GM12875 (cell line): ENCODE measurements at regions not wholly inside any gene's neighbourhood (a gene's known extent, or its start where the extent isn't known, plus 50 kb on each side); places are given as distances from the start of the nearest gene placed in this dataset.

Experiments used
- H3K4me3 ChIP-seq: one replicate; pipeline ENCODE4 v1.5.1; 2011; ENCODE audit warnings: low read depth, low read length, control low read depth
- TF ChIP-seq, protein P1 (sequence below): IDR thresholded peaks from 2 replicates; pipeline ENCODE4 v1.5.1; 2011; ENCODE audit warnings: low read depth, mild to moderate bottlenecking, control low read depth, inconsistent platforms, low read length, moderate library complexity, borderline replicate concordance; ENCODE audit not compliant: insufficient read depth

DNA sequence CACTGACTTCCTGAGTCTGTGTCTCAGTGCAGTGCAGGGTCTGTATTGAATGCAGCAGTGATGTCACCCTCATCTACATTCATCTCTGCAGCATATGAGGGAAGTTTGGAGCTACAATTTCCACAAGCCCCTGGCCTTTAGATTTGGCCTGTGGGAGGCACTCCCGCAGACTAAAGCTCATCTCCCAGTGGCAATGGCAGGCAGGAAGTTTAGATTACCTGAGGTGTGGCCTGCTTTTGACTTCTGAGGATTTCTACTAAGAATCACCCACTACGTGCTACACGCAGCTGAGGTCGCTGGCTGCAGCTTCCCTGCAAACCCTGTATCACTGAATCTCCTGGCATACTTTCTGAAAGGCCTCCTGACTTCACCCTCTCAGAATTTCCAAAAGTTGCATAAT, 202.2 kb upstream of the PRKD1 start:
- H3K4me3 ChIP-seq = no peak overlapping the region
- TF ChIP-seq, protein P1, sequence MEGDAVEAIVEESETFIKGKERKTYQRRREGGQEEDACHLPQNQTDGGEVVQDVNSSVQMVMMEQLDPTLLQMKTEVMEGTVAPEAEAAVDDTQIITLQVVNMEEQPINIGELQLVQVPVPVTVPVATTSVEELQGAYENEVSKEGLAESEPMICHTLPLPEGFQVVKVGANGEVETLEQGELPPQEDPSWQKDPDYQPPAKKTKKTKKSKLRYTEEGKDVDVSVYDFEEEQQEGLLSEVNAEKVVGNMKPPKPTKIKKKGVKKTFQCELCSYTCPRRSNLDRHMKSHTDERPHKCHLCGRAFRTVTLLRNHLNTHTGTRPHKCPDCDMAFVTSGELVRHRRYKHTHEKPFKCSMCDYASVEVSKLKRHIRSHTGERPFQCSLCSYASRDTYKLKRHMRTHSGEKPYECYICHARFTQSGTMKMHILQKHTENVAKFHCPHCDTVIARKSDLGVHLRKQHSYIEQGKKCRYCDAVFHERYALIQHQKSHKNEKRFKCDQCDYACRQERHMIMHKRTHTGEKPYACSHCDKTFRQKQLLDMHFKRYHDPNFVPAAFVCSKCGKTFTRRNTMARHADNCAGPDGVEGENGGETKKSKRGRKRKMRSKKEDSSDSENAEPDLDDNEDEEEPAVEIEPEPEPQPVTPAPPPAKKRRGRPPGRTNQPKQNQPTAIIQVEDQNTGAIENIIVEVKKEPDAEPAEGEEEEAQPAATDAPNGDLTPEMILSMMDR = no peak

DNA sequence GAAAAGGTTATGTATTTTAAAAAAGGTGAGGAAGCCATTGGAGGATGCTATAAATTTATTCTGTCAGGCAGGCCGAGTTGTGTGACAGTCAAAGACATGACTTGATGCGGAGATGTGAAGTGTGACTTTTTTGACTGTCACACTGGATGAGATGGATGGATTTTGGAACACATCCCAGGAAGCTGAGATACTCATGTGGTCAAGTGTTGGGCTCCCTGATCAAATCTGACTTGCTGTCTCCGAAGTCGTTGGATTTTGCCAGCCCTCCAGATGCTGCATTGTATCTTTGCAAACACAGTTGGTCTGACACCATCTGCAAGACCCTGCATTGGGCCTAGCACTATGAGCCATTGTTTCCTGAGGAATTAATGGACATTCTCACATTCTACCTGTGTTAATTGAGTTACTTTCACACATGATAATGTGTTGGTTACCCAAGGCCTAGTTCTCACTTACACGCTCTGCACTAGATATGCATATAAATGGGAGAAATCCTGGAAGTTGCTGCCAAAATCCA, 204.0 kb upstream of the PRKD1 start:
- no peak overlapping the region for H3K4me3 ChIP-seq
- TF ChIP-seq, protein P1 = no peak

GRCh38 chr14:30132196-30132595, 204.5 kb upstream of the PRKD1 start:
- no peak overlapping the region for H3K4me3 ChIP-seq
- TF ChIP-seq, protein P1 = no peak

DNA sequence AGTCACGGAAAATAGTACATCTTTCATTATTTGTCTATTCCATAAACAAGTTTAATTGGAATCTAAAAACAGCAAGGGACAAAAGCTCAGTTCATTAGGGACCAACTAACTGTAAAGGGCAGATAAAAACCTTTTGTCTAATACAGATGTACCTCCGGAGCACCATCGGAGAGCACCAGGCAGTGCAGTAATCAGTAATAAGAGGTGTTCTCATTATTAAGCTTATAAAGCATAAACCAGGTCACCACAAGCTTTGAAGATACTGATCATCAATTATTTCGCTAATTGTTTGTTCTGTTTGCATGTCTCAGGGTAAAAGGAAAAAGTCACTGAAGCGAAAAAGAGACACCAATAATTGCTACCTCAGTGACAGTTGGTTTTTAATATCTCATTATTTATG, 207.3 kb upstream of the PRKD1 start:
- TF ChIP-seq, protein P1 = no peak

DNA sequence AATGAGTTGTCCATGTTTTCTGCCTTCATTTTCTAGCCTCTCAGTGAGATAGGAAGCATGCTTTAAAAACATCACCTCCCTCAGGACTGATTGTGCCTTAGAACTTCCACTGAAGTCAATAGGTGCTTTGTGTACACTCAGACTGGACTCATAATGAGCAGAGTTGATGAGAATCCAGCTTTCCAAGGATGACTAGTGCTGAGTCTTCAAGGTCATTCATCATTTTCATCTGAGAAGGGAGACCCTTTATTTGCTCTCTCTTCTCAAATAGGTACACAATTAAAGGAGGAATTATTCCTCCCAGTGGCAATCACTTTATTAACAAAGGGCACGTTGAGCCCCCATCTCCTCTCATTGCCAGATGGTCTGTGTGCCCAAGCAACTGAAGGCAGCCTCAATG, 210.9 kb upstream of the PRKD1 start:
- TF ChIP-seq, protein P1 = no peak
- H3K4me3 ChIP-seq = no peak overlapping the region

More for the DNA sequence above, 207.3 kb upstream of the PRKD1 start:
- no peak overlapping the region for H3K4me3 ChIP-seq

DNA sequence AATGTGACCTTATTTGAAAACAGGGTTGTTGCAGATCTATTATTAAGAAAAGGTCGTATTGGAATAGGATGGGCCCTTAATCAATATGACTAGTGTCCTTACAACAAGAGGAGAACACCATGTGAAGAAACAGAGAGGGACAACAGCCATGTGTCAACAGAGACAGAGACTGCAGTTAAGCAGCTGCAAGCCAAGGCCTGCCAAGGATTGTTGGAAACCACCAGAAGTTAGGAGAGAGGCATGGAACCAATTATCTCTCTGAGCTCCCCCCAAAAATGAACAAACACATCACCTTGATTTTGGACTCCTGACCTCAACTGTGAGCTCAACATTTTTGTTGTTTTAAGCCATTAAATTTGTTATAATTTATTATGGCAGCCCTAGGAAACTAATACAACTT, 214.6 kb upstream of the PRKD1 start:
- TF ChIP-seq, protein P1 = no peak
- H3K4me3 ChIP-seq = no peak overlapping the region

GRCh38 chr14:30143627-30144026, 216.0 kb upstream of the PRKD1 start:
- TF ChIP-seq, protein P1 = no peak
- no peak overlapping the region for H3K4me3 ChIP-seq
